Fibroblast of lung (primary cell): ENCODE measurements at regions not wholly inside any gene's neighbourhood (a gene's known extent, or its start where the extent isn't known, plus 50 kb on each side); places are given as distances from the start of the nearest gene placed in this dataset.

Experiments used
- CTCF ChIP-seq, 2 donors: IDR thresholded peaks in 1 of 2; conservative IDR thresholded peaks in 1 of 2; 1 replicate in 1 of 2; 2 replicates in 1 of 2; pipeline ENCODE4 v1.5.1; 2011 to 2012; ENCODE audit warnings: low read length in 2 of 2, control low read depth in 1 of 2, inconsistent platforms in 1 of 2, low read depth in 1 of 2, mild to moderate bottlenecking in 1 of 2
- EZH2 ChIP-seq: IDR thresholded peaks from 2 replicates; pipeline ENCODE4 v1.5.1; 2012; ENCODE audit warnings: low read length, control low read depth, mild to moderate bottlenecking; ENCODE audit errors: missing control alignments

DNA sequence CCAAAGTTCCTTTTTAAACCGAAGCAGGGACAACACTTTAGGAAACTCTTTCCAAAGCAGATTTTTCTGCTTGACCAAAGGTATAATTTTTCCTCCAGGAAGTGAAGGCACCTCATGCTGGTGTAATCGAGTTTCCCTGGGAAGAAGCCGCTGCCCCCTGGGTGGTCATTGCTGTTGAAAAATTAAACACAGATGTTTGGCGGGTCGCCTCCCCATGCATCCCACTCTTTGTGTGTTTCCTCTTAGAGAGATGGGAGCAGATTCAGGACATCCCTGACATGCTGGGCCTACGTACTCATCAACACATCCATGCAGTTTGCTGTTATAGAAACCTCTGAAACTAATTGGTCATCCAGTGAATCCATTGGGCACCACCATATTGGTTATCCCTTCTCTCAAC, 179.2 kb upstream of the HCCS start:
- TF ChIP-seq CTCF (conservative IDR thresholded peaks at IDR 0.05 in 1 of 2, IDR thresholded peaks at IDR 0.05 in 1 of 2; ENCODE audit: low read depth in 1 of 2, low read length in 2 of 2) (no peak), EZH2 (no peak)
